NCI-H128 (cell line): ENCODE measurements at regions not wholly inside any gene's neighbourhood (a gene's known extent, or its start where the extent isn't known, plus 50 kb on each side); places are given as distances from the start of the nearest gene placed in this dataset.

Source experiments
- DNase-seq: peaks from one replicate; lab custom pipeline; 2025; ENCODE audit not compliant: unreplicated experiment; lab: John Stamatoyannopoulos, UW

- DNase-seq = no peak
Observed at GRCh38 chr4:24666316-24666715, 82.0 kb upstream of the DHX15 start.

GRCh38 chr4:24666816-24667477, 82.6 kb upstream of the DHX15 start:
- DNase-seq = no peak

- peak; percentile 25 for DNase-seq
Observed at GRCh38 chr4:24668956-24669355, 84.6 kb upstream of the DHX15 start.

DNA sequence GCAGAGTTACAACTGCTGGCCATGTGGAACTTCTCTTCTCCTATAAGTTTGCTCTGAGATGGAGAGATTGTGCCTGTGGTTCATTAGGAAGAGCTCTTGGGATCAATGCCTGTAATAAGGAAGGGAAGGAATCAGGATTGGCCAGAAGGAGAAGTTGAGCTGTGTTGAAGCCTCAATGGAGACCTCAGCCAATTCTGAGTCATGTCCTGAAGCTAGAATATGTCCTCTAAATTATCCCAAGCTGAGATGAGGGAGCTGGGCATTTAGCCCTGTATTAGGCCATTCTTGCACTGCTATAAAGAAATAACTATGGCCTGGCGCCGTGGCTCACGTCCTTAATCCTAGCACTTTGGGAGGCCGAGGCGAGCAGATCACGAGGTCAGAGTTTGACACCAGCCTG, 85.4 kb upstream of the DHX15 start:
- no peak for DNase-seq

GRCh38 chr4:24671849-24672248, 87.5 kb upstream of the DHX15 start:
- no peak for DNase-seq

DNA sequence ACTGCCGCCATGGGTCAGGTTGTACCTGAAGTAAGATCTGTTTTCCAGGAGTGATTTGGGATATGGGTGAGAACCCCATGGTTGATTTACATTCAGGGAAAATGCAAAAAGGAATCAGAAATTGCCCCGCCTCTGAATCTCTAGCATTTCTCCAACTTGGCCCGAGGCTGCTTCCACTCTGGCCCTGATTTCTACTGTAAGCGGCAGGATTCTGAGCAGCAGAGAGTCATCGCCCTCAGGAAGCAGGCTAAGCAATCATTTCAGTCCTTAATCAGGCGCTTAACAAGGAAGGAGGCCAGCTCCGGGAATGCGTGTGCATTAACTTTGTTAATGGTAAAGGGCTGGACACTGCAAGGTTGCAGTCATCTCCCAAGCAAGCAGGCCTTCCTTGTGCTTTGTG, 88.5 kb upstream of the DHX15 start:
- no peak for DNase-seq

DNA sequence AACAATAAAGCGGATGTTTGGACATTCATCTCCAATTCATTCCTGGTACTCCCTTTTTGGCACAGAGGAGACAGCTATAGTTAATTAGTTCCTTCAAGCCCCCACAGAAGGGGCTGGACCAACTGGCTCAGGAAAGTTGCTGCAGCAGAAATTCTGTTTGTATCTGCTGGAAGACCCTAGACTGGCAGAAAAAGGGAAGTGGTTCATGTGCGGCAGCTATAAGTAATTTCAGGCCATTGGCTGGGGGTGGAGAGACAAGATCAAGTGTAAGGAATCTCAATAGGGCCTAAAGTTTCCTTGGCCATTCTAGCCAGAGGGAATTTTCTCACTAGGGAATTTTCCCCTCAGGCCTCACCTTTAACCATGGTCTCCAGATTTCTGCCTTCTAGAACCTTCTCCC, 89.9 kb upstream of the DHX15 start:
- no peak for DNase-seq

DNA sequence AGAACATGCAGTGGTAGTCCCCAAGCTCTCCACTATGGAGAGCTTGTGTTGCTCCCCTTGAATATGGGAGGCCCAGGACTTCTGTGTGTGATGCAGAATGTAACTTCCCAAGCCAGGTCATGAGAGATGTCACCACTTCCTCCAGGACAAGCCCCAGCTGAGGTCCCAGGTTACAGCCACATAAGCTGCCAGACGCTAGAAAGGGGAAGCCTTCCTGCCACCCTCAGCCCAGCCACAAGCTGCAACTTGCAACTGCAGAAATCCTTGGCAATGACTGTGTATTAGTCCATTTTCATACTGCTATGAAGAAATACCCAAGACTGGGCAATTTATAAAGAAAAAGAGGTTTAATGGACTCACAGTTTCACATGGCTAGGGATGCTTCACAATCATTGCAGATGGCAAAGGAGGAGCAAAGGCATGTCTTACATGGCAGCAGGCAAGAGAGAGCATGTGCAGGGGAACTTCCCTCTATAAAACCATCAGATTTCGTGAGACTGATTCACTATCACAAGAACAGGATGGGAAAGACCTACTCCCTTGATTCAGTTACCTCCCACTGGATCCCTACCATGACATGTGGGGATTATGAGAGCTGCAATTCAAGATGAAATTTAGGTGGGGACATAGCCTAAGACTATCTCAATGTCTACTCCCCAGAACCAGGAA, 91.5 kb upstream of the DHX15 start:
- DNase-seq = no peak

DNA sequence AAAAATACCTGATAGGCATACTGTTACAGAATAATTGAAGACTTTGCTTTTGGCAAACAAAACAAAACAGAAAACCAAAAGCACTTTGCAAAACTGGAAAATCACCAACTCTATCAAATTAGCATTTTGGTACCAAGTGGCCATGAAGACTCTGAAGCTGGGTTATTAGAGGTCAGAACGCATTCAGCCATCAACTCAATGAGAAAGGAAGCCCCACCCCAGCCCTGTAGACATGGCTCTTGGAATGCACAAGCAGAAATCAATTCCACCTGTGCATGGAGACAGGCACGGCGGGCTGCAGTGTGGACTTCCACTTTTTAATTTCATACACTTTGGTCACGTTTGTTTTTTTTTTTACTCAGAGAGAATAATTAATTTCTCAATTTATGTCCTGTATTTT, 93.6 kb upstream of the DHX15 start:
- DNase-seq = no peak

- DNase-seq = no peak
Observed at GRCh38 chr4:24680746-24681448, 96.5 kb upstream of the DHX15 start.

GRCh38 chr4:24683116-24683515, 98.8 kb upstream of the DHX15 start:
- no peak for DNase-seq

- no peak for DNase-seq
Observed at GRCh38 chr4:24686866-24687692, 102.7 kb upstream of the DHX15 start.

GRCh38 chr4:24688453-24688852, 104.1 kb upstream of the DHX15 start:
- no peak for DNase-seq

DNA sequence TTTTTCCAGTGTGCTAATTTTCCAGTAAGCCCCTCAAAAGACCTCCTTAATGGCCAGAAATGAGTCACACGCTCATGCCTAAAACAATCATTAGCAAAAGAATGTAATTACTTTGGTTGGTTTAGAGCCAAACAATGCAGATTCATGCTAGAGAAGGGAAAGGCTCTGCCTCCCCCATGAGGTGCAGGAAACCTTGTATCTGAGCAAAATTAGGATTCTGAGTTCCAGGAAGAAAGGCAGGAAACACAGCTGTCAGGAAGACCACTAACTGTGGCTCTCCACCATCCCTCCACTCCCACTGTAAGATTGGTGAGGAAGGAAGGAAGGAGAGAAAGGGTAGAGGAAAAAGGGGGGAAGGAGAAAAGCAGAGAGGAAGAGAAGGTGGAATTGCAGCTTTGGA, 104.9 kb upstream of the DHX15 start:
- DNase-seq = no peak

GRCh38 chr4:24690436-24690835, 104.9 kb upstream of the SOD3 start:
- no peak for DNase-seq

GRCh38 chr4:24693636-24694035, 101.7 kb upstream of the SOD3 start:
- no peak for DNase-seq

- no peak for DNase-seq
Observed at GRCh38 chr4:24700118-24700517, 95.3 kb upstream of the SOD3 start.

GRCh38 chr4:24701683-24702082, 93.7 kb upstream of the SOD3 start:
- no peak for DNase-seq

DNA sequence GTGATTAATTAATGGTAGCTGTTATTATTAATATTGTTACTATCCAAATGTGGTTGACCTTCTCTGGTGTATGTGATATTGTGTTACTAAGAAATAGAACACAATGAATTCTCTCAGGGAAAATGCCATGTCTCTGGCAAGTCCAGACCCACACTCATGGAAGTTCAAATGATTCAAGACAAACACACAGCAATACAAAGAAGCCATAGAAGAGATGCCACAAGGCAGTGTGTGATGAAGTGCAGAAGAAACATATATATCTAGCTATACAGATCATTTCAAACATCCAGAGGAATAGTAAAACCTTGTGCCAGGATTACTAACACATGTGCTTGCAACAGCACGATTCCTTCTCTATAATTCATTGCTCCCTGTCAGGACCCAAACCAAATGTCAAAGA, 93.1 kb upstream of the SOD3 start:
- no peak for DNase-seq

DNA sequence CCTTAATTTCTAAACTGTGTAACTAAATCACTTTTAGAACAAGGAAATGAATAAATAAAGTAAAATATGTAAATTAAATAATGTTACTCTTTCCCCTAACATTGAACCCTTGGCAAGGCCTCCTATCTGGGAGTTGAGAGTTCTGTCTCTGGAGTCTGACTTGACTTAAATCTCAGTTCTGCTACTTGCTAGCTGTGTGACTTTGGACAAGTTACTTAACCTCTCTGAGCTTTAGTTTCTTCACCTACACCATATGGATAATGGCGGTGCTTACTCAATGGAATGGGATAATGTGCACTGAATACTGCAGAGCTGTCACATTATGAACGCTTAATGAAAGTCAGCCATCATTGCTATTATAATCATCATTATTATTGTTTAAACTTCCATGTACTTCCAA, 92.1 kb upstream of the SOD3 start:
- DNase-seq = no peak

GRCh38 chr4:24704149-24704548, 91.2 kb upstream of the SOD3 start:
- no peak for DNase-seq
